ENCODE measurements at regions not wholly inside any gene's neighbourhood (a gene's known extent, or its start where the extent isn't known, plus 50 kb on each side); places are given as distances from the start of the nearest gene placed in this dataset.

GRCh38 chr4:89496851-89497250 is 189.3 kb upstream of the GPRIN3 start:
- TF ChIP-seq, protein P1, sequence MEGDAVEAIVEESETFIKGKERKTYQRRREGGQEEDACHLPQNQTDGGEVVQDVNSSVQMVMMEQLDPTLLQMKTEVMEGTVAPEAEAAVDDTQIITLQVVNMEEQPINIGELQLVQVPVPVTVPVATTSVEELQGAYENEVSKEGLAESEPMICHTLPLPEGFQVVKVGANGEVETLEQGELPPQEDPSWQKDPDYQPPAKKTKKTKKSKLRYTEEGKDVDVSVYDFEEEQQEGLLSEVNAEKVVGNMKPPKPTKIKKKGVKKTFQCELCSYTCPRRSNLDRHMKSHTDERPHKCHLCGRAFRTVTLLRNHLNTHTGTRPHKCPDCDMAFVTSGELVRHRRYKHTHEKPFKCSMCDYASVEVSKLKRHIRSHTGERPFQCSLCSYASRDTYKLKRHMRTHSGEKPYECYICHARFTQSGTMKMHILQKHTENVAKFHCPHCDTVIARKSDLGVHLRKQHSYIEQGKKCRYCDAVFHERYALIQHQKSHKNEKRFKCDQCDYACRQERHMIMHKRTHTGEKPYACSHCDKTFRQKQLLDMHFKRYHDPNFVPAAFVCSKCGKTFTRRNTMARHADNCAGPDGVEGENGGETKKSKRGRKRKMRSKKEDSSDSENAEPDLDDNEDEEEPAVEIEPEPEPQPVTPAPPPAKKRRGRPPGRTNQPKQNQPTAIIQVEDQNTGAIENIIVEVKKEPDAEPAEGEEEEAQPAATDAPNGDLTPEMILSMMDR (IDR thresholded peaks at IDR 0.05): no peak
- TF ChIP-seq EZH2 (IDR thresholded peaks at IDR 0.05; ENCODE audit: borderline replicate concordance, insufficient read depth, low read depth, low read length, poor library complexity, severe bottlenecking): no peak
